ENCODE measurements at regions not wholly inside any gene's neighbourhood (a gene's known extent, or its start where the extent isn't known, plus 50 kb on each side); places are given as distances from the start of the nearest gene placed in this dataset.

GRCh38 chr16:54421220-54421619 lies 134.6 kb upstream of the IRX3 start:
- Histone ChIP-seq H3K18ac (ENCODE audit: low read length) (no peak overlapping the region), H3K9me3 (ENCODE audit: insufficient read depth, low read depth, low read length) (no peaks in the 10 kb centered on the region), H2AFZ (ENCODE audit: insufficient read depth, low read length, poor library complexity) (no peak overlapping the region), H4K91ac (ENCODE audit: low read depth, low read length) (no peak overlapping the region), H3K23ac (ENCODE audit: low read length) (no peak overlapping the region), H2BK12ac (ENCODE audit: low read length) (no peak overlapping the region), H3K36me3 (ENCODE audit: control insufficient read depth in 1 of 2, insufficient read depth in 2 of 2, low read length in 2 of 2) (no peaks in the 10 kb centered on the region), H3K79me1 (ENCODE audit: low read length) (no peaks in the 10 kb centered on the region), H4K12ac (ENCODE audit: low read depth, low read length) (no peak overlapping the region), H3K4me2 (ENCODE audit: low read length) (no peak overlapping the region), H3K4me3 (ENCODE audit: low read depth, low read length) (no peak overlapping the region), H4K8ac (ENCODE audit: low read depth, low read length) (no peak overlapping the region), H2BK5ac (ENCODE audit: low read depth, low read length, poor library complexity) (no peak overlapping the region), H3K4me1 (ENCODE audit: control insufficient read depth in 1 of 2, insufficient read depth in 2 of 2, low read length in 2 of 2) (peaks cover 4% of the 10 kb centered on the region in 2 experiments), H2BK120ac (ENCODE audit: insufficient read depth, low read length, poor library complexity) (no peak overlapping the region), H3K79me2 (ENCODE audit: control insufficient read depth, insufficient read depth, low read length, poor library complexity) (no peaks in the 10 kb centered on the region), H2AK5ac (ENCODE audit: low read length) (no peak overlapping the region), H3K9ac (ENCODE audit: low read length) (no peak overlapping the region), H3K14ac (ENCODE audit: low read length) (no peak overlapping the region), H3K4ac (ENCODE audit: low read depth, low read length) (no peak overlapping the region), H3K27me3 (ENCODE audit: insufficient read depth, low read length) (no peaks in the 10 kb centered on the region), H3K27ac (ENCODE audit: low read depth, low read length) (no peak overlapping the region)
- WGBS (ENCODE audit: extremely low coverage, insufficient coverage, insufficient read length): no CpG with 5 or more reads among the region's 1 CpG
- no peak for DNase-seq

GRCh38 chr16:54418903-54419302 lies 132.3 kb upstream of the IRX3 start:
- WGBS (ENCODE audit: extremely low coverage, insufficient coverage, insufficient read length): no CpG with 5 or more reads among the region's 3 CpGs

GRCh38 chr16:54417384-54417783 lies 130.8 kb upstream of the IRX3 start:
- H3K9ac ChIP-seq (ENCODE audit: low read length): no peak overlapping the region
- H3K4me1 ChIP-seq (ENCODE audit: control insufficient read depth in 1 of 2, insufficient read depth in 2 of 2, low read length in 2 of 2): no peaks in the 10 kb centered on the region
- H3K18ac ChIP-seq (ENCODE audit: low read length): no peak overlapping the region
- H4K91ac ChIP-seq (ENCODE audit: low read depth, low read length): no peak overlapping the region
- H3K36me3 ChIP-seq (ENCODE audit: control insufficient read depth in 1 of 2, insufficient read depth in 2 of 2, low read length in 2 of 2): no peaks in the 10 kb centered on the region
- no peak overlapping the region for H3K27ac ChIP-seq (ENCODE audit: low read depth, low read length)
- H3K9me3 ChIP-seq (ENCODE audit: insufficient read depth, low read depth, low read length): no peaks in the 10 kb centered on the region
- H4K12ac ChIP-seq (ENCODE audit: low read depth, low read length): no peak overlapping the region
- H2BK120ac ChIP-seq (ENCODE audit: insufficient read depth, low read length, poor library complexity): no peak overlapping the region
- no peaks in the 10 kb centered on the region for H3K79me1 ChIP-seq (ENCODE audit: low read length)
- WGBS (ENCODE audit: extremely low coverage, insufficient coverage, insufficient read length): no CpG with 5 or more reads among the region's 2 CpGs
- no peak for DNase-seq
- no peak overlapping the region for H2BK12ac ChIP-seq (ENCODE audit: low read length)
- H3K79me2 ChIP-seq (ENCODE audit: control insufficient read depth, insufficient read depth, low read length, poor library complexity): no peaks in the 10 kb centered on the region
- no peaks in the 10 kb centered on the region for H3K27me3 ChIP-seq (ENCODE audit: insufficient read depth, low read length)
- no peak overlapping the region for H3K4me2 ChIP-seq (ENCODE audit: low read length)
- no peak overlapping the region for H3K14ac ChIP-seq (ENCODE audit: low read length)
- no peak overlapping the region for H2AK5ac ChIP-seq (ENCODE audit: low read length)
- no peak overlapping the region for H2AFZ ChIP-seq (ENCODE audit: insufficient read depth, low read length, poor library complexity)
- no peak overlapping the region for H3K4me3 ChIP-seq (ENCODE audit: low read depth, low read length)
- H4K8ac ChIP-seq (ENCODE audit: low read depth, low read length): no peak overlapping the region
- H3K23ac ChIP-seq (ENCODE audit: low read length): no peak overlapping the region
- H2BK5ac ChIP-seq (ENCODE audit: low read depth, low read length, poor library complexity): no peak overlapping the region
- no peak overlapping the region for H3K4ac ChIP-seq (ENCODE audit: low read depth, low read length)

More at GRCh38 chr16:54418903-54419302, 132.3 kb upstream of the IRX3 start:
- no peak overlapping the region for H3K23ac ChIP-seq (ENCODE audit: low read length)
- no peaks in the 10 kb centered on the region for H3K79me1 ChIP-seq (ENCODE audit: low read length)
- no peak overlapping the region for H3K4me3 ChIP-seq (ENCODE audit: low read depth, low read length)
- no peak overlapping the region for H3K4ac ChIP-seq (ENCODE audit: low read depth, low read length)
- H2AK5ac ChIP-seq (ENCODE audit: low read length): no peak overlapping the region
- H3K18ac ChIP-seq (ENCODE audit: low read length): no peak overlapping the region
- H3K4me2 ChIP-seq (ENCODE audit: low read length): no peak overlapping the region
- H2BK5ac ChIP-seq (ENCODE audit: low read depth, low read length, poor library complexity): no peak overlapping the region
- H3K9me3 ChIP-seq (ENCODE audit: insufficient read depth, low read depth, low read length): no peaks in the 10 kb centered on the region
- no peak overlapping the region for H3K9ac ChIP-seq (ENCODE audit: low read length)
- H4K12ac ChIP-seq (ENCODE audit: low read depth, low read length): no peak overlapping the region
- H3K36me3 ChIP-seq (ENCODE audit: control insufficient read depth in 1 of 2, insufficient read depth in 2 of 2, low read length in 2 of 2): no peaks in the 10 kb centered on the region
- no peak overlapping the region for H2BK12ac ChIP-seq (ENCODE audit: low read length)
- H3K79me2 ChIP-seq (ENCODE audit: control insufficient read depth, insufficient read depth, low read length, poor library complexity): no peaks in the 10 kb centered on the region
- no peak overlapping the region for H2BK120ac ChIP-seq (ENCODE audit: insufficient read depth, low read length, poor library complexity)
- H3K4me1 ChIP-seq (ENCODE audit: control insufficient read depth in 1 of 2, insufficient read depth in 2 of 2, low read length in 2 of 2): peaks cover 0 to 2% of the 10 kb centered on the region in 2 experiments
- no peak for DNase-seq
- no peak overlapping the region for H4K91ac ChIP-seq (ENCODE audit: low read depth, low read length)
- no peak overlapping the region for H3K27ac ChIP-seq (ENCODE audit: low read depth, low read length)
- H4K8ac ChIP-seq (ENCODE audit: low read depth, low read length): no peak overlapping the region
- no peak overlapping the region for H3K14ac ChIP-seq (ENCODE audit: low read length)
- H2AFZ ChIP-seq (ENCODE audit: insufficient read depth, low read length, poor library complexity): no peak overlapping the region
- H3K27me3 ChIP-seq (ENCODE audit: insufficient read depth, low read length): no peaks in the 10 kb centered on the region

- H3K79me1 ChIP-seq (ENCODE audit: low read length): no peaks in the 10 kb centered on the region
- H3K4me1 ChIP-seq (ENCODE audit: control insufficient read depth in 1 of 2, insufficient read depth in 2 of 2, low read length in 2 of 2): no peaks in the 10 kb centered on the region
- H3K23ac ChIP-seq (ENCODE audit: low read length): no peak overlapping the region
- no peak for DNase-seq
- no peaks in the 10 kb centered on the region for H3K9me3 ChIP-seq (ENCODE audit: insufficient read depth, low read depth, low read length)
- H2BK120ac ChIP-seq (ENCODE audit: insufficient read depth, low read length, poor library complexity): no peak overlapping the region
- H3K27ac ChIP-seq (ENCODE audit: low read depth, low read length): no peak overlapping the region
- H3K4ac ChIP-seq (ENCODE audit: low read depth, low read length): no peak overlapping the region
- no CpG with 5 or more reads among the region's 7 CpGs for whole genome bisulfite sequencing (ENCODE audit: extremely low coverage, insufficient coverage, insufficient read length)
- H3K4me3 ChIP-seq (ENCODE audit: low read depth, low read length): no peak overlapping the region
- no peak overlapping the region for H3K9ac ChIP-seq (ENCODE audit: low read length)
- no peak overlapping the region for H2BK12ac ChIP-seq (ENCODE audit: low read length)
- no peaks in the 10 kb centered on the region for H3K36me3 ChIP-seq (ENCODE audit: control insufficient read depth in 1 of 2, insufficient read depth in 2 of 2, low read length in 2 of 2)
- H2BK5ac ChIP-seq (ENCODE audit: low read depth, low read length, poor library complexity): no peak overlapping the region
- H4K8ac ChIP-seq (ENCODE audit: low read depth, low read length): no peak overlapping the region
- no peak overlapping the region for H2AK5ac ChIP-seq (ENCODE audit: low read length)
- H4K91ac ChIP-seq (ENCODE audit: low read depth, low read length): no peak overlapping the region
- no peak overlapping the region for H2AFZ ChIP-seq (ENCODE audit: insufficient read depth, low read length, poor library complexity)
- H3K27me3 ChIP-seq (ENCODE audit: insufficient read depth, low read length): no peaks in the 10 kb centered on the region
- no peak overlapping the region for H3K14ac ChIP-seq (ENCODE audit: low read length)
- H3K4me2 ChIP-seq (ENCODE audit: low read length): no peak overlapping the region
- H3K18ac ChIP-seq (ENCODE audit: low read length): no peak overlapping the region
- H3K79me2 ChIP-seq (ENCODE audit: control insufficient read depth, insufficient read depth, low read length, poor library complexity): no peaks in the 10 kb centered on the region
- H4K12ac ChIP-seq (ENCODE audit: low read depth, low read length): no peak overlapping the region
Measured at GRCh38 chr16:54414671-54415070, 128.1 kb upstream of the IRX3 start.

Data from trophoblast cell (in vitro differentiated cells and primary cell).